HepG2 (cell line): ENCODE measurements at regions not wholly inside any gene's neighbourhood (a gene's known extent, or its start where the extent isn't known, plus 50 kb on each side); places are given as distances from the start of the nearest gene placed in this dataset.

Source experiments
- ARNT2 ChIP-seq: sonication (generic); formaldehyde crosslinking; IDR thresholded peaks from 2 replicates; pipeline ENCODE4 v1.8.0; 2022; ENCODE audit warnings: mild to moderate bottlenecking, low read depth, missing genetic modification reagents, moderate library complexity
- CBX1 ChIP-seq: IDR thresholded peaks from one replicate; pipeline ENCODE4 v1.6.1; 2016; ENCODE audit warnings: antibody characterized with exemption, low read depth
- CENPBD1 ChIP-seq: sonication (generic); formaldehyde crosslinking; IDR thresholded peaks from 2 replicates; pipeline ENCODE4 v1.8.0; 2022; ENCODE audit warnings: missing genetic modification reagents, low read depth, mild to moderate bottlenecking, borderline replicate concordance
- ELF3 ChIP-seq: IDR thresholded peaks from 2 replicates; pipeline ENCODE4 v1.6.1; 2016; ENCODE audit warnings: missing genetic modification reagents, missing compliant biosample characterization
- GATAD2A ChIP-seq: IDR thresholded peaks from 2 replicates; pipeline ENCODE4 v1.6.1; 2016
- HMG20B ChIP-seq: conservative IDR thresholded peaks from 2 replicates; pipeline ENCODE4 v1.6.1; 2016; ENCODE audit warnings: missing genetic modification reagents, missing compliant biosample characterization
- MED1 ChIP-seq: sonication (generic); formaldehyde crosslinking; IDR thresholded peaks from 2 replicates; pipeline ENCODE4 v1.4.0; 2020; ENCODE audit warnings: missing genetic modification reagents
- THYN1 ChIP-seq: sonication (generic); formaldehyde crosslinking; IDR thresholded peaks from 2 replicates; pipeline ENCODE4 v1.8.1; 2023; ENCODE audit warnings: low read depth, mild to moderate bottlenecking, moderate library complexity, missing genetic modification reagents, borderline replicate concordance
- TSC22D2 ChIP-seq: sonication (generic); formaldehyde crosslinking; IDR thresholded peaks from 2 replicates; pipeline ENCODE4 v1.5.1; 2020; ENCODE audit warnings: missing genetic modification reagents, mild to moderate bottlenecking, borderline replicate concordance
- ZBTB44 ChIP-seq: sonication (generic); formaldehyde crosslinking; IDR thresholded peaks from 2 replicates; pipeline ENCODE4 v1.4.0; 2020; ENCODE audit warnings: missing genetic modification reagents
- ZFP1 ChIP-seq: IDR thresholded peaks from 2 replicates; pipeline ENCODE4 v1.6.1; 2016
- ZNF142 ChIP-seq: sonication (generic); formaldehyde crosslinking; IDR thresholded peaks from 2 replicates; pipeline ENCODE4 v1.4.0; 2020; ENCODE audit warnings: missing genetic modification reagents
- ZNF547 ChIP-seq: sonication (generic); formaldehyde crosslinking; IDR thresholded peaks from 2 replicates; pipeline ENCODE4 v1.5.1; 2020; ENCODE audit warnings: mild to moderate bottlenecking, missing genetic modification reagents
- ZNF775 ChIP-seq: sonication (generic); formaldehyde crosslinking; IDR thresholded peaks from 2 replicates; pipeline ENCODE4 v1.4.0; 2020; ENCODE audit warnings: missing genetic modification reagents, mild to moderate bottlenecking, moderate library complexity, borderline replicate concordance
- ZSCAN29 ChIP-seq: sonication (generic); formaldehyde crosslinking; conservative IDR thresholded peaks from 2 replicates; pipeline ENCODE4 v1.4.0; 2020; ENCODE audit warnings: mild to moderate bottlenecking, missing genetic modification reagents
- ZZZ3 ChIP-seq: sonication (generic); formaldehyde crosslinking; IDR thresholded peaks from 2 replicates; pipeline ENCODE4 v1.4.0; 2020; ENCODE audit warnings: missing genetic modification reagents, mild to moderate bottlenecking, borderline replicate concordance
- TF ChIP-seq, protein P1 (sequence below): sonication (generic); formaldehyde crosslinking; IDR thresholded peaks from 2 replicates; pipeline ENCODE4 v1.5.0; 2020; ENCODE audit warnings: mild to moderate bottlenecking, missing genetic modification reagents
- TF ChIP-seq, protein P2 (sequence below): sonication (generic); formaldehyde crosslinking; IDR thresholded peaks from 2 replicates; pipeline ENCODE4 v1.4.0; 2020; ENCODE audit warnings: missing genetic modification reagents

GRCh38 chr5:42874621-42875198 is 63.0 kb upstream of the SELENOP start (continued):
- TF ChIP-seq ZNF142 (no peak), HMG20B (CRISPR knock-in tag) (no peak), TSC22D2 (CRISPR knock-in tag) (no peak; the same call in 1 of the 2 replicates), ZNF775 (CRISPR knock-in tag) (no peak), ZSCAN29 (CRISPR knock-in tag) (no peak), ARNT2 (CRISPR knock-in tag) (no peak), THYN1 (no peak), CBX1 (no peak), CENPBD1 (CRISPR knock-in tag) (no peak), ELF3 (CRISPR knock-in tag) (peak; percentile 97), GATAD2A (CRISPR knock-in tag) (peak; percentile 87), ZZZ3 (CRISPR knock-in tag) (no peak), ZFP1 (0 out of 2 replicates have a peak, but pooled peaks have one; percentile 57), ZNF547 (CRISPR knock-in tag) (no peak), ZBTB44 (CRISPR knock-in tag) (no peak), MED1 (CRISPR knock-in tag) (peak; percentile 95)
- TF ChIP-seq, protein P1, sequence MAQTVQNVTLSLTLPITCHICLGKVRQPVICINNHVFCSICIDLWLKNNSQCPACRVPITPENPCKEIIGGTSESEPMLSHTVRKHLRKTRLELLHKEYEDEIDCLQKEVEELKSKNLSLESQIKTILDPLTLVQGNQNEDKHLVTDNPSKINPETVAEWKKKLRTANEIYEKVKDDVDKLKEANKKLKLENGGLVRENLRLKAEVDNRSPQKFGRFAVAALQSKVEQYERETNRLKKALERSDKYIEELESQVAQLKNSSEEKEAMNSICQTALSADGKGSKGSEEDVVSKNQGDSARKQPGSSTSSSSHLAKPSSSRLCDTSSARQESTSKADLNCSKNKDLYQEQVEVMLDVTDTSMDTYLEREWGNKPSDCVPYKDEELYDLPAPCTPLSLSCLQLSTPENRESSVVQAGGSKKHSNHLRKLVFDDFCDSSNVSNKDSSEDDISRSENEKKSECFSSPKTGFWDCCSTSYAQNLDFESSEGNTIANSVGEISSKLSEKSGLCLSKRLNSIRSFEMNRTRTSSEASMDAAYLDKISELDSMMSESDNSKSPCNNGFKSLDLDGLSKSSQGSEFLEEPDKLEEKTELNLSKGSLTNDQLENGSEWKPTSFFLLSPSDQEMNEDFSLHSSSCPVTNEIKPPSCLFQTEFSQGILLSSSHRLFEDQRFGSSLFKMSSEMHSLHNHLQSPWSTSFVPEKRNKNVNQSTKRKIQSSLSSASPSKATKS (CRISPR knock-in tag) = no peak
- TF ChIP-seq, protein P2, sequence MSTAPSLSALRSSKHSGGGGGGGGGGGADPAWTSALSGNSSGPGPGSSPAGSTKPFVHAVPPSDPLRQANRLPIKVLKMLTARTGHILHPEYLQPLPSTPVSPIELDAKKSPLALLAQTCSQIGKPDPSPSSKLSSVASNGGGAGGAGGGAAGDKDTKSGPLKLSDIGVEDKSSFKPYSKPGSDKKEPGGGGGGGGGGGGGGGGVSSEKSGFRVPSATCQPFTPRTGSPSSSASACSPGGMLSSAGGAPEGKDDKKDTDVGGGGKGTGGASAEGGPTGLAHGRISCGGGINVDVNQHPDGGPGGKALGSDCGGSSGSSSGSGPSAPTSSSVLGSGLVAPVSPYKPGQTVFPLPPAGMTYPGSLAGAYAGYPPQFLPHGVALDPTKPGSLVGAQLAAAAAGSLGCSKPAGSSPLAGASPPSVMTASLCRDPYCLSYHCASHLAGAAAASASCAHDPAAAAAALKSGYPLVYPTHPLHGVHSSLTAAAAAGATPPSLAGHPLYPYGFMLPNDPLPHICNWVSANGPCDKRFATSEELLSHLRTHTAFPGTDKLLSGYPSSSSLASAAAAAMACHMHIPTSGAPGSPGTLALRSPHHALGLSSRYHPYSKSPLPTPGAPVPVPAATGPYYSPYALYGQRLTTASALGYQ (CRISPR knock-in tag) = no peak
